OCI-LY1 (cell line): ENCODE measurements at regions not wholly inside any gene's neighbourhood (a gene's known extent, or its start where the extent isn't known, plus 50 kb on each side); places are given as distances from the start of the nearest gene placed in this dataset.

Experiments used
- EZH2 ChIP-seq: fragments of 200-600 bp; sonication (generic), shearing (Covaris generic); IDR thresholded peaks from 2 replicates; pipeline ENCODE4 v1.8.0; 2017; ENCODE audit warnings: borderline replicate concordance, mixed run types, mild to moderate bottlenecking, antibody characterized with exemption, low read length, moderate library complexity, mixed read lengths
- TF ChIP-seq, protein P1 (sequence below): fragments of 200-600 bp; sonication (generic), shearing (Covaris generic); IDR thresholded peaks from 2 replicates; pipeline ENCODE4 v1.5.1; 2017; ENCODE audit warnings: mild to moderate bottlenecking, antibody characterized with exemption, low read length, moderate library complexity, mixed read lengths

DNA sequence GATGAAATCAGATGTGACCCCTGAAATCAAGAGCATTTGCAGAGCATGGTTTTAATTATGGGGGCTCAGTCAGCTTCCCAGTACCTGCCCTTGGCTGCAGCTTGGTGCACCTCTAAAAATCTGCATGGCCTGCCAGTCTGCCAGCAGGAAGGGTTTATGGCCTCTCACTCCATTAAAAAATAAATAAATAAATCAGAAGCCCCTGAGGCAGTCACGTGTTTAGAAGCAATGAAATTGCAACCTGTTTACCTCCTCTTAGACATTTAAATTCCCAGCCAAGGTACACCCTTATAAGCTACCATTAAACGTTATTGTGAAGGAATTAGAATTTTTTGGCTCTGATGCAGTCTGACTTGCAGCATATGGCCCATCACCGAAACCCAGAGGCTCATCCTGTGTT is 114.0 kb upstream of the LDB2 start:
- TF ChIP-seq, protein P1, sequence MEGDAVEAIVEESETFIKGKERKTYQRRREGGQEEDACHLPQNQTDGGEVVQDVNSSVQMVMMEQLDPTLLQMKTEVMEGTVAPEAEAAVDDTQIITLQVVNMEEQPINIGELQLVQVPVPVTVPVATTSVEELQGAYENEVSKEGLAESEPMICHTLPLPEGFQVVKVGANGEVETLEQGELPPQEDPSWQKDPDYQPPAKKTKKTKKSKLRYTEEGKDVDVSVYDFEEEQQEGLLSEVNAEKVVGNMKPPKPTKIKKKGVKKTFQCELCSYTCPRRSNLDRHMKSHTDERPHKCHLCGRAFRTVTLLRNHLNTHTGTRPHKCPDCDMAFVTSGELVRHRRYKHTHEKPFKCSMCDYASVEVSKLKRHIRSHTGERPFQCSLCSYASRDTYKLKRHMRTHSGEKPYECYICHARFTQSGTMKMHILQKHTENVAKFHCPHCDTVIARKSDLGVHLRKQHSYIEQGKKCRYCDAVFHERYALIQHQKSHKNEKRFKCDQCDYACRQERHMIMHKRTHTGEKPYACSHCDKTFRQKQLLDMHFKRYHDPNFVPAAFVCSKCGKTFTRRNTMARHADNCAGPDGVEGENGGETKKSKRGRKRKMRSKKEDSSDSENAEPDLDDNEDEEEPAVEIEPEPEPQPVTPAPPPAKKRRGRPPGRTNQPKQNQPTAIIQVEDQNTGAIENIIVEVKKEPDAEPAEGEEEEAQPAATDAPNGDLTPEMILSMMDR = no peak
- no peak for TF ChIP-seq EZH2
